Testis (tissue), 2 donors: ENCODE measurements at regions not wholly inside any gene's neighbourhood (a gene's known extent, or its start where the extent isn't known, plus 50 kb on each side); places are given as distances from the start of the nearest gene placed in this dataset.

Experiments
- DNase-seq: peaks from one replicate; pipeline ENCODE4 v3.0.0-alpha.2; 2019
- H3K27ac ChIP-seq, 2 donors: fragments of 200-600 bp; sonication (generic); one replicate each; pipeline ENCODE4 v1.5.1; 2019
- H3K27me3 ChIP-seq: fragments of 200-600 bp; sonication (generic); one replicate; pipeline ENCODE4 v1.5.1; 2019
- H3K36me3 ChIP-seq: fragments of 200-600 bp; sonication (generic); one replicate; pipeline ENCODE4 v1.5.1; 2017; ENCODE audit warnings: low read depth; ENCODE audit errors: missing control alignments
- H3K4me1 ChIP-seq: fragments of 200-600 bp; sonication (generic); one replicate; pipeline ENCODE4 v1.5.1; 2019
- H3K4me3 ChIP-seq, 2 donors: fragments of 200-600 bp; sonication (generic); one replicate each; pipeline ENCODE4 v1.5.1; 2017 to 2019
- H3K9me3 ChIP-seq: fragments of 200-600 bp; sonication (generic); one replicate; pipeline ENCODE4 v1.5.1; 2017
- CTCF ChIP-seq, 3 experiments: fragments of 450-650 bp in 2 of 3; fragments of 200-600 bp in 1 of 3; sonication (generic) in 1 of 3; IDR thresholded peaks; one replicate each; pipeline ENCODE4 v1.5.1; 2016 to 2019; ENCODE audit warnings: antibody characterized with exemption in 3 of 3, mild to moderate bottlenecking in 2 of 3, moderate library complexity in 1 of 3
- POLR2A ChIP-seq: fragments of 450-650 bp; IDR thresholded peaks from one replicate; pipeline ENCODE4 v1.6.1; 2017; ENCODE audit warnings: antibody characterized with exemption, mild to moderate bottlenecking, moderate library complexity
- WGBS, 2 donors: methylation state at CpG; one replicate each; pipeline ENCODE4 v1.1.5; 2018; 5-methylcytosine and 5-hydroxymethylcytosine counted together
- intact Hi-C: fragments of 100-400 bp; cut with DNase I; formaldehyde crosslinking; loops from one replicate; pipeline ENCODE4 v1.15.1; 2023; ENCODE audit warnings: low total_unique reads

GRCh38 chr5:111013011-111013410 lies 58.5 kb upstream of the TSLP start:
- WGBS, 2 donors = 77 to 85% methylated on average over 1 of the region's 1 CpG
- Histone ChIP-seq H3K36me3 (no peaks in the 10 kb centered on the region), H3K4me3 (no peak overlapping the region), H3K9me3 (no peaks in the 10 kb centered on the region), H3K27me3 (no peaks in the 10 kb centered on the region), H3K4me1 (no peaks in the 10 kb centered on the region), H3K27ac (no peak overlapping the region)
- no peak for DNase-seq
- no peak for TF ChIP-seq CTCF (IDR thresholded peaks at IDR 0.05)
- no peak for TF ChIP-seq POLR2A
- intact Hi-C loops = no loop called here

GRCh38 chr5:111016801-111017200 lies 54.7 kb upstream of the TSLP start:
- no peak overlapping the region for H3K4me3 ChIP-seq
- TF ChIP-seq CTCF (IDR thresholded peaks at IDR 0.05) = no peak
- no peak for TF ChIP-seq POLR2A
- WGBS, 2 donors = 65 to 85% methylated on average over 3 of the region's 3 CpGs
- H3K27ac ChIP-seq = no peak overlapping the region
- no peaks in the 10 kb centered on the region for H3K27me3 ChIP-seq
- H3K9me3 ChIP-seq = no peaks in the 10 kb centered on the region
- no peaks in the 10 kb centered on the region for H3K4me1 ChIP-seq
- no peak for DNase-seq
- H3K36me3 ChIP-seq = no peaks in the 10 kb centered on the region
- intact Hi-C loops = no loop called here

GRCh38 chr5:111017731-111018130 lies 53.8 kb upstream of the TSLP start:
- H3K27ac ChIP-seq = no peak overlapping the region
- H3K9me3 ChIP-seq = no peaks in the 10 kb centered on the region
- no peaks in the 10 kb centered on the region for H3K4me1 ChIP-seq
- intact Hi-C loops = no loop called here
- no peak overlapping the region for H3K4me3 ChIP-seq
- TF ChIP-seq POLR2A (no peak), CTCF (IDR thresholded peaks at IDR 0.05) (no peak)
- 92 to 97% methylated on average over 1 of the region's 1 CpG for WGBS, 2 donors
- H3K36me3 ChIP-seq = no peaks in the 10 kb centered on the region
- DNase-seq = no peak
- no peaks in the 10 kb centered on the region for H3K27me3 ChIP-seq
